22Rv1 (cell line): ENCODE measurements at regions not wholly inside any gene's neighbourhood (a gene's known extent, or its start where the extent isn't known, plus 50 kb on each side); places are given as distances from the start of the nearest gene placed in this dataset.
A peak's percentile ranks its signal among the peaks of the same experiment; 100 is the strongest.

Source experiments
- H3K27ac ChIP-seq: fragments of 450-650 bp; 2 replicates; pipeline ENCODE4 v1.5.1; 2017
- CTCF ChIP-seq: fragments of 450-650 bp; IDR thresholded peaks from 2 replicates; pipeline ENCODE4 v1.5.1; 2017; ENCODE audit warnings: mild to moderate bottlenecking
- ZFX ChIP-seq: fragments of 450-650 bp; IDR thresholded peaks from 2 replicates; pipeline ENCODE4 v1.6.1; 2017; ENCODE audit warnings: antibody characterized with exemption, borderline replicate concordance

DNA sequence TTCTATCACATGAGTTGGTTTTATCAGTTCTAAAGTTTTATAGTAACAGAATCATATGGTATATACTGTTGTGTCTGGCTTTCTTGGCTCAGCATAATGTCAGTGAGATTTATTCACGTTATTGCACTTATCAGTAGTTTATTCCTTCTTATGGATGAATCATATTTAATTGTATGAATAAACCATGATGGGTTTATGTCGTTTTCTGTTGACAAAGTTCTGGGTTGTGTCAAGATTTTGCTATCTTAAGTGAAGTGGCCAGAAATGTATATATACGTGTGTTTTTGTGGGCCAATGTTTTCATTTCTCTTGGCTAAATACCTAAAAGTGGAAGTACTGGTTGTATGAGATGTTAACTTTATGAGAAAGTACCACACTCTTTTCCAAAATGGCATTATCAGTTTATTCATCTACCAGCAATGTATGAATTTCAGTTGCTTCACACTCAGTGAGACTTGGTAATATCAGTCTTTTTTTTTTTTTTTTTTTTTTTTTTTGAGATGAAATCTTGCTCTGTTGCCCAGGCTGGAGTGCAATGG, 112.4 kb upstream of the DCBLD2 start:
- H3K27ac ChIP-seq = no peak overlapping the region
- TF ChIP-seq CTCF = no peak
- TF ChIP-seq ZFX = no peak

- no peak overlapping the region for H3K27ac ChIP-seq
- no peak for TF ChIP-seq CTCF
- TF ChIP-seq ZFX = no peak
These were observed 111.6 kb upstream of the DCBLD2 start for GRCh38 chr3:99013077-99013476.

- H3K27ac ChIP-seq = no peak overlapping the region
These were observed 110.6 kb upstream of the DCBLD2 start for GRCh38 chr3:99012051-99012450.

DNA sequence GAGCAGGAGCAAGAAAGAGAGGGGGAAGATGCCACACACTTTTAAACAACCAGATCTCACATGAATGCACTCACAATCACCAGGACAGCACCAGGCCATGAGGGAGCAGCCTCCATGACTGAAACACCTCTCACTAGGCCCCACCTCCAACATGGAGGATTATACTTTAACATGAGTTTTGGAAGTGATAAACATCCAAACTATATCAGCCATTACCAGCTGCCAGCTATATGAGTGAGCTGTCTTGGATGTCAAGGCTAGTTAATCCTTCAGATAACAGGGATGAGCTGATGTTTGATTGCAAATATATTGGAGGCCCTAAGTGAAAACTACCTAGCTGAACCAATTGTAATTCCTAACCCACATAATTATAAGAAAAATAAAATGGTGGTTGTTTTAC, 108.4 kb upstream of the DCBLD2 start:
- H3K27ac ChIP-seq = no peak overlapping the region
- TF ChIP-seq CTCF (no peak), ZFX (no peak)

More at GRCh38 chr3:99012051-99012450, 110.6 kb upstream of the DCBLD2 start:
- TF ChIP-seq ZFX = no peak
- TF ChIP-seq CTCF = no peak

GRCh38 chr3:99006686-99007085, 105.2 kb upstream of the DCBLD2 start:
- no peak for TF ChIP-seq CTCF
- TF ChIP-seq ZFX = no peak
- H3K27ac ChIP-seq = no peak overlapping the region

GRCh38 chr3:98999675-99000074, 98.2 kb upstream of the DCBLD2 start:
- no peak overlapping the region for H3K27ac ChIP-seq
- no peak for TF ChIP-seq ZFX
- no peak for TF ChIP-seq CTCF

DNA sequence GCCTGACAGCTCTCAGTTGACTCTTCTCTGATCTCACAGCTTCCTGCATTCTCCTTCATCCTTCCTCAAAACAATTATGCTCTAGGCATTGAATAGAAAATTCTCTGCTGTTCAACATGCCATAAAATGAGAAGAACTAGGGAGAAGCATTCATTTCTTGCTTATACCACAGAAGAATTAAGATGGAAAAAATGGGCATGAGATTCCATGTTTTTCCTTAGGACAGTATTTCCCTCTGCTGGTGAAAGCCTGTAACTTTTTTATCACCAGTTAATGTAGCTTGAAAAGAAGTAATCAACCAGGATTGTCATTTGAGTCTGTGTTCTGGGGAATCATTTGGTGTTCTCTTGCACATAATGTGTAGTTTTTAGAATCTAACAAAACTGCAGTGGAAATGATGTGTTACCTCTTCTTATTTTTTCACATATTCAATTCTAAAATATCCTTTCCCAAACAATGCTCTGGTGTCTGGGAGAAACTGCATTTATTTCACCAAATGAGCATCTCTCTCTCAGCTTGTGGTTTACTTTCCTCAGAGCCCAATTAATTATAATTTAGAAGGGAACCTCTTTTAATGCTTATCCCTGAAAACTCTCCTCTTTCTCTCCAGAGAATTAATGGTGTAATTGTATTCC, 92.8 kb upstream of the DCBLD2 start:
- peak; percentile 69 for TF ChIP-seq CTCF
- TF ChIP-seq ZFX = no peak
- no peak overlapping the region for H3K27ac ChIP-seq
